Stimulated activated naive CD8-positive, alpha-beta T cell treated with anti-CD3 and anti-CD28 coated beads, Interleukin-15, amount 100 ng/mL, for 72 hours (primary cell): ENCODE measurements at regions not wholly inside any gene's neighbourhood (a gene's known extent, or its start where the extent isn't known, plus 50 kb on each side); places are given as distances from the start of the nearest gene placed in this dataset.

Experiments used
- ATAC-seq: fragments of 150-1000 bp; cut with Tn5 transposase; 2 replicates; pipeline ENCODE4 v1.10.0; 2021; ENCODE audit warnings: mild to moderate bottlenecking, moderate library complexity
- DNase-seq, 2 donors: peaks; one replicate each; pipeline ENCODE4 v3.0.0; 2021 to 2022
- H3K27ac Mint-ChIP-seq, 2 donors: one replicate each; pipeline ENCODE4 v1.8.0; 2022; ENCODE audit warnings: mild to moderate bottlenecking in 2 of 2, mixed read lengths in 2 of 2, moderate library complexity in 2 of 2
- H3K27me3 Mint-ChIP-seq: one replicate; pipeline ENCODE4 v1.8.0; 2022; ENCODE audit warnings: mixed read lengths
- H3K4me1 Mint-ChIP-seq: one replicate; pipeline ENCODE4 v1.8.0; 2022; ENCODE audit warnings: mild to moderate bottlenecking, mixed read lengths
- H3K4me3 Mint-ChIP-seq, 2 donors: one replicate each; pipeline ENCODE4 v1.8.0; 2022; ENCODE audit warnings: mild to moderate bottlenecking in 2 of 2, mixed read lengths in 2 of 2, moderate library complexity in 1 of 2
- H3K9me3 Mint-ChIP-seq, 2 donors: one replicate each; pipeline ENCODE4 v1.8.0; 2022; ENCODE audit warnings: mixed read lengths in 2 of 2

GRCh38 chr11:26231252-26231661 lies 100.7 kb upstream of the ANO3 start:
- DNase-seq (no peak), ATAC-seq (no peak)
- peaks cover 0 to 7% of the 10 kb centered on the region in 2 donors for H3K9me3 Mint-ChIP-seq
- no peaks in the 10 kb centered on the region for H3K4me1 Mint-ChIP-seq
- H3K4me3 Mint-ChIP-seq = no peak overlapping the region
- no peak overlapping the region for H3K27ac Mint-ChIP-seq
- H3K27me3 Mint-ChIP-seq = no peaks in the 10 kb centered on the region

DNA sequence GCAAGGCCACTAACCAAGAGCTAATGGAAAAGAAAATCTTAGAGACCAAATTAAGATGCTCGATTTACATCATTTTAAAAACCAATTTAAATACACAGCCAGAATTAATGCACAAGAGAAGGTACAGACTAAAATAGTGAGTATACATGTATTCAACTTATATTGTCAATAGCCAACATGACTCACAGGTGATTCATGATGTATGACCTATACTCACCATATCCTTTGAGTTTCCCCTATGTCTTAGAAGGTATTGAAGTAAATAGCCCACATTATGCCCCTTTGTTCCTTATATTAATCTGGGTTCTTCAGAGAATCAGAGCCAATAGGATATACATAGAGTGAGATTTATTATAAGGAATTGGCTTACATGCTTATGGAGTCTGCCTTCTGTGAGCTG lies 97.5 kb upstream of the ANO3 start:
- ATAC-seq = no peak
- H3K4me3 Mint-ChIP-seq = no peak overlapping the region
- no peaks in the 10 kb centered on the region for H3K4me1 Mint-ChIP-seq
- no peak overlapping the region for H3K27ac Mint-ChIP-seq
- no peaks in the 10 kb centered on the region for H3K27me3 Mint-ChIP-seq
- no peak for DNase-seq
- H3K9me3 Mint-ChIP-seq = peaks cover 0 to 7% of the 10 kb centered on the region in 2 donors

DNA sequence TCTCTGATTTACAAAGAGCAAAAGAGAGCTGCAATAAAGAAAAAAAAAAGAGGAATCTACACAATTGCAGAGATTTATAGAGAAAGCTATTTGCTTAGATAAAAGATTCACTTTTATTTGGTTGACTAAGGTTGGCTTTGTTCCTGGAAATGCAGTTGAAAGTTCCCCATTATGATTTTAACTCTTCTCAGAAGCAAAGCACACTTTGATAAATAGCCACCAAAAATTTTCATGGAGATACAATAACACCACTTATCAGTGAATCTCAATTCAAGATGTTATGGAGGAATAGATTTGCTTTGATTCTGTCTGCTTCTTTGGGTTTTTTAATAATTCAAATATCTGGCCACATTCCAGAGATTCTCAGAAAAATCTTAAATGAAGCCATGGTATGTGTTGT lies 88.5 kb upstream of the ANO3 start:
- DNase-seq (no peak), ATAC-seq (no peak)
- H3K4me3 Mint-ChIP-seq = no peak overlapping the region
- H3K9me3 Mint-ChIP-seq = peaks cover 0 to 4% of the 10 kb centered on the region in 2 donors
- no peaks in the 10 kb centered on the region for H3K4me1 Mint-ChIP-seq
- H3K27me3 Mint-ChIP-seq = no peaks in the 10 kb centered on the region
- H3K27ac Mint-ChIP-seq = no peak overlapping the region

DNA sequence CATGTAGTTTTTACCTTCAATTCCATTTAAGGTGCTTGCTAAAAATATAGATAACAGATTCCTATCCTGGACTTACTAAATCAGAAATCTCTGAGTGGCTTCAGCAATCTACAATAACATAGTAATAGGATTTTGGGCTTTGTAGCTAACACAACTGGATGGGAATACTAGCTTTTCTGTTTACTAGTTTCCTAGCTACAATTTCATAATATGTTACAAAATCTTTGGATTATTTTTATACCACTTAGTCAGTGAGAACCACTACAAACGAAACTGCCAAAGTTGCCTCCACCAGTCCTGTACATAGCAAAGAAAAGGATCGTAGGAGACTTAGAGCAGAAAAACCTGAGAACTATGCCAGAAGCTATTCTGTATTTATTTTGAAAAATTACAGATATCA lies 87.7 kb upstream of the ANO3 start:
- H3K27me3 Mint-ChIP-seq = no peaks in the 10 kb centered on the region
- peaks cover 0 to 4% of the 10 kb centered on the region in 2 donors for H3K9me3 Mint-ChIP-seq
- H3K4me3 Mint-ChIP-seq = no peak overlapping the region
- DNase-seq = no peak
- no peak overlapping the region for H3K27ac Mint-ChIP-seq
- no peak for ATAC-seq
- H3K4me1 Mint-ChIP-seq = no peaks in the 10 kb centered on the region

DNA sequence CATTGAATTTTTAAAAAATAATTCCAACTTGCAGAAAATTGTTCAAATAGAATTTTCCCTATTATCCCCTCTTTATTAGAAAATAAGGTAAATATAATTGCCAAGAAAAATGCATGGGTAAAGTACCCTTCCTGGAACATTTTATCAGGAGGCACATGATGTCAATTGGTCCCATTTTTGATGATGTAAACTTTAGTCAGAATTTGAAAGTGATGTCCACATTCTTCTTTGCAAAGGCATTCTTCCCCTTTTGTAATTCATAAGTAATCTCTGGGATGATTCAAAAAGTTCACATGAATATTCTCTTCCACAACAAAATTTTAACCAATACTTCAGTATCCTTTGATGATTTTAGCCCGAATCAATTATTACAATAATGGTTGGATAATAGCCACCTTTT lies 86.9 kb upstream of the ANO3 start:
- no peak overlapping the region for H3K4me3 Mint-ChIP-seq
- no peak for DNase-seq

GRCh38 chr11:26247340-26247739 lies 84.6 kb upstream of the ANO3 start:
- Mint-ChIP-seq H3K9me3 (peaks cover 0 to 4% of the 10 kb centered on the region in 2 donors), H3K27me3 (no peaks in the 10 kb centered on the region), H3K4me1 (no peaks in the 10 kb centered on the region), H3K4me3 (no peak overlapping the region), H3K27ac (no peak overlapping the region)
- ATAC-seq (no peak), DNase-seq (no peak)

More for the DNA sequence above, 86.9 kb upstream of the ANO3 start:
- Mint-ChIP-seq H3K4me1 (no peaks in the 10 kb centered on the region), H3K9me3 (peaks cover 0 to 4% of the 10 kb centered on the region in 2 donors), H3K27me3 (no peaks in the 10 kb centered on the region), H3K27ac (no peak overlapping the region)
- no peak for ATAC-seq

- no peak overlapping the region for H3K27ac Mint-ChIP-seq
- DNase-seq (no peak), ATAC-seq (no peak)
- no peak overlapping the region for H3K4me3 Mint-ChIP-seq
- H3K9me3 Mint-ChIP-seq = peaks cover 0 to 4% of the 10 kb centered on the region in 2 donors
- H3K4me1 Mint-ChIP-seq = no peaks in the 10 kb centered on the region
- no peaks in the 10 kb centered on the region for H3K27me3 Mint-ChIP-seq
Measured at GRCh38 chr11:26248661-26249060, 83.3 kb upstream of the ANO3 start.

DNA sequence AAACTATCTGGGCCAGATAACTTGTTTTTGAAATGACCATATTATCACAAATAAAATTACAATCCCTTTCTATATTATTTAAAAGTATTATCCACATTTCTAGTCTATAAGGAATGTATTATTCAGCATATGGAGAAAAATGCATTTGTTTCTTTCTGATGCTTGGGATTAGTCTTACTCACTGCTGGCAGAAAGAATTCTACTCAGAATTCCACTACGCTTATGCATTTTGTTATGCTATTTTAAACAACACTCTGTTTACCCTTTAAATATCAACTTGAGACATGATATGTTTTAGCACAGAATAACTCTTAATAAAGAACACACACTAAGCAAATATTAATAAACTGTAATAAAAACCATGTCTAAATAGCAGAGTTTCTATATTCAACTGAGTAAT lies 77.6 kb upstream of the ANO3 start:
- Mint-ChIP-seq H3K4me1 (no peaks in the 10 kb centered on the region), H3K4me3 (no peak overlapping the region), H3K27ac (no peak overlapping the region), H3K9me3 (no peaks in the 10 kb centered on the region), H3K27me3 (no peaks in the 10 kb centered on the region)
- DNase-seq (no peak), ATAC-seq (no peak)

DNA sequence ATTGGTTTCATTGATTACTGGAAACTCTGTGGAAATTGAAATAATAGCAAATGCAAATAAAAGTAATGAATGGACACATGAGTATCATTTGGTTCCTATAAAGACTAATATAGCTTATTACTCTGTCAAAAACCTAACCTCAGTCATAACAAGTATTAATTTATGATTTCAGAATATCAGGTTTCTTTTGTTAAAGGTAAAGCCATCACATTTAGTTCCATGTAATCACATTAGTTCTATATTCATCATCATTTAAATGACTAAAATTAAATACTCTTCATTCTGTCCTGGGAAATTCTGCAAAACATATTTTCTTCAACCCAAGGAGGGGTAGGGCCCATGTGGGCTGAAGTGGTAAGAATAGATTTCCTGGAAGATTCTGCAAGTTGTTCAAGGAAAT lies 68.2 kb upstream of the ANO3 start:
- no peaks in the 10 kb centered on the region for H3K27me3 Mint-ChIP-seq
- DNase-seq (no peak), ATAC-seq (no peak)
- H3K9me3 Mint-ChIP-seq = no peaks in the 10 kb centered on the region
- no peaks in the 10 kb centered on the region for H3K4me1 Mint-ChIP-seq
- H3K27ac Mint-ChIP-seq = no peak overlapping the region
- no peak overlapping the region for H3K4me3 Mint-ChIP-seq

- Mint-ChIP-seq H3K27me3 (peaks cover 1% of the 10 kb centered on the region), H3K4me3 (no peak overlapping the region), H3K4me1 (no peaks in the 10 kb centered on the region), H3K9me3 (no peaks in the 10 kb centered on the region), H3K27ac (no peak overlapping the region)
- DNase-seq (no peak), ATAC-seq (no peak)
Measured at GRCh38 chr11:26264266-26264665, 67.7 kb upstream of the ANO3 start.

GRCh38 chr11:26268980-26269660 lies 62.8 kb upstream of the ANO3 start:
- Mint-ChIP-seq H3K4me3 (no peak overlapping the region), H3K27ac (no peak overlapping the region), H3K9me3 (no peaks in the 10 kb centered on the region), H3K27me3 (peaks cover 7% of the 10 kb centered on the region), H3K4me1 (no peaks in the 10 kb centered on the region)
- DNase-seq = no peak
- ATAC-seq = no peak

GRCh38 chr11:26271666-26272065 lies 60.3 kb upstream of the ANO3 start:
- Mint-ChIP-seq H3K4me3 (no peak overlapping the region), H3K27me3 (peaks cover 7% of the 10 kb centered on the region)

DNA sequence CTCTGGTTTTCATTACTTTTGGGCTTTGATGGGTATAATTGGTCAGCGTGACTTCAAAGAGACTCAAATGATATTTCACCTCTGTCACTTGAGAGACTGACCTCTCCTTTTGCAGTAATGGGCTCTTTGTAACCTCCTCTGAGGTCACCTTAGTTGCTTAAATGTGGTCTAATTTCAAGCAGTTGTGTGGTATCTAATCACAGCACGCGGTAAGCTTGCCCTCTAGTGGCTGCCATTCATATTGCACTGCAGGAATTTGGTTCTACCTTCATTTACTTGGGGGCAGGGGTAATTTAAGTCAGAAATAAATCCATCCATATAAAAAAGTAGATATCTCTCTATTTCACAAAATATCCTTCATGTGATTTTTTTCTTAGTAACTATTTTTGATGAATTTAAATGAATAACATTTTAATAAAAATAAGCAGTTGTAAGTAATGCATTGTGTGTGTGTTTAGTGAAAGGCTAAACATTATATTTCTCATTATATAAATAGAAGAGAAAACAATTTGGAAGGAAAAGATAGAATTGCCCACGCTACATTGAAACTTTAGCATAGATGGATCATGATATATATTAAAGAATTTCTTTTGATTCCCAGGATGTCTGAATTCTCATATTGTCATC lies 55.0 kb upstream of the ANO3 start:
- no peaks in the 10 kb centered on the region for H3K4me1 Mint-ChIP-seq
- H3K4me3 Mint-ChIP-seq = no peak overlapping the region
- DNase-seq = peak; percentile 24 to 35
- peak; percentile 50 for ATAC-seq
- H3K27ac Mint-ChIP-seq = no peak overlapping the region
- no peaks in the 10 kb centered on the region for H3K27me3 Mint-ChIP-seq
- H3K9me3 Mint-ChIP-seq = no peaks in the 10 kb centered on the region

More at GRCh38 chr11:26271666-26272065, 60.3 kb upstream of the ANO3 start:
- DNase-seq (no peak), ATAC-seq (no peak)
- no peaks in the 10 kb centered on the region for H3K4me1 Mint-ChIP-seq
- H3K27ac Mint-ChIP-seq = no peak overlapping the region
- H3K9me3 Mint-ChIP-seq = no peaks in the 10 kb centered on the region

DNA sequence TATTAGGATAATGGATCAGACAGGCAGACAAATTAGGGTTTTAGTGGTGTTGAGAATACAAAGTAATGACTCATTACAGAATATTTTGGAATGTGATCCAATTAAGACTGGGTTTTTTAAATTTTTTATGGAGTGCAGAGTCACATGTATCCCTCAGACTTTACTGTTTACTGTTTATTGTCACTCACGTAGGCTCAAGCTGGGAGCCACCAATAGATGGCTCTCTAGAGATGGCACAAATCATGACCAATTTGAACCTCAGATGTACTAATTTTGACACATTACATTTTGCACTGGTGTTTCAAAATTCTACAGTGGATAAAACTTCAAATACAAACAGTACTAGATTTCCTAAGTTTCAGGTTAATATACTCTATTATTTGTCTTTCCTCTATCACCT lies 53.6 kb upstream of the ANO3 start:
- no peak for DNase-seq
- Mint-ChIP-seq H3K27me3 (peaks cover 1% of the 10 kb centered on the region), H3K4me3 (no peak overlapping the region), H3K27ac (no peak overlapping the region), H3K4me1 (no peaks in the 10 kb centered on the region), H3K9me3 (no peaks in the 10 kb centered on the region)
- ATAC-seq = no peak
